A673 (cell line): ENCODE measurements at regions not wholly inside any gene's neighbourhood (a gene's known extent, or its start where the extent isn't known, plus 50 kb on each side); places are given as distances from the start of the nearest gene placed in this dataset.

Experiments used
- EZH2 ChIP-seq: fragments of 200-600 bp; sonication (generic); IDR thresholded peaks from 2 replicates; pipeline ENCODE4 v1.6.1; 2017; ENCODE audit warnings: borderline replicate concordance, low read depth, mild to moderate bottlenecking, mixed read lengths, antibody characterized with exemption, low read length; ENCODE audit not compliant: poor library complexity, severe bottlenecking
- TF ChIP-seq, protein P1 (sequence below): fragments of 300-800, 200-600 bp; sonication (generic); conservative IDR thresholded peaks from 2 replicates; pipeline ENCODE4 v1.5.1; 2017; ENCODE audit warnings: low read depth, mild to moderate bottlenecking, antibody characterized with exemption, low read length, moderate library complexity, mixed read lengths

- no peak for TF ChIP-seq EZH2
- TF ChIP-seq, protein P1, sequence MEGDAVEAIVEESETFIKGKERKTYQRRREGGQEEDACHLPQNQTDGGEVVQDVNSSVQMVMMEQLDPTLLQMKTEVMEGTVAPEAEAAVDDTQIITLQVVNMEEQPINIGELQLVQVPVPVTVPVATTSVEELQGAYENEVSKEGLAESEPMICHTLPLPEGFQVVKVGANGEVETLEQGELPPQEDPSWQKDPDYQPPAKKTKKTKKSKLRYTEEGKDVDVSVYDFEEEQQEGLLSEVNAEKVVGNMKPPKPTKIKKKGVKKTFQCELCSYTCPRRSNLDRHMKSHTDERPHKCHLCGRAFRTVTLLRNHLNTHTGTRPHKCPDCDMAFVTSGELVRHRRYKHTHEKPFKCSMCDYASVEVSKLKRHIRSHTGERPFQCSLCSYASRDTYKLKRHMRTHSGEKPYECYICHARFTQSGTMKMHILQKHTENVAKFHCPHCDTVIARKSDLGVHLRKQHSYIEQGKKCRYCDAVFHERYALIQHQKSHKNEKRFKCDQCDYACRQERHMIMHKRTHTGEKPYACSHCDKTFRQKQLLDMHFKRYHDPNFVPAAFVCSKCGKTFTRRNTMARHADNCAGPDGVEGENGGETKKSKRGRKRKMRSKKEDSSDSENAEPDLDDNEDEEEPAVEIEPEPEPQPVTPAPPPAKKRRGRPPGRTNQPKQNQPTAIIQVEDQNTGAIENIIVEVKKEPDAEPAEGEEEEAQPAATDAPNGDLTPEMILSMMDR = no peak
Measured at GRCh38 chr2:16362611-16363010, 303.0 kb downstream of the CYRIA start.
